GM12872 (cell line): ENCODE measurements at regions not wholly inside any gene's neighbourhood (a gene's known extent, or its start where the extent isn't known, plus 50 kb on each side); places are given as distances from the start of the nearest gene placed in this dataset.

Experiments
- TF ChIP-seq, protein P1 (sequence below): IDR thresholded peaks from 3 replicates; pipeline ENCODE4 v1.5.1; 2011; ENCODE audit warnings: low read depth, mild to moderate bottlenecking, low read length, moderate library complexity; ENCODE audit not compliant: insufficient read depth

GRCh38 chr20:4324611-4325243, 75.6 kb upstream of the ADRA1D start:
- TF ChIP-seq, protein P1, sequence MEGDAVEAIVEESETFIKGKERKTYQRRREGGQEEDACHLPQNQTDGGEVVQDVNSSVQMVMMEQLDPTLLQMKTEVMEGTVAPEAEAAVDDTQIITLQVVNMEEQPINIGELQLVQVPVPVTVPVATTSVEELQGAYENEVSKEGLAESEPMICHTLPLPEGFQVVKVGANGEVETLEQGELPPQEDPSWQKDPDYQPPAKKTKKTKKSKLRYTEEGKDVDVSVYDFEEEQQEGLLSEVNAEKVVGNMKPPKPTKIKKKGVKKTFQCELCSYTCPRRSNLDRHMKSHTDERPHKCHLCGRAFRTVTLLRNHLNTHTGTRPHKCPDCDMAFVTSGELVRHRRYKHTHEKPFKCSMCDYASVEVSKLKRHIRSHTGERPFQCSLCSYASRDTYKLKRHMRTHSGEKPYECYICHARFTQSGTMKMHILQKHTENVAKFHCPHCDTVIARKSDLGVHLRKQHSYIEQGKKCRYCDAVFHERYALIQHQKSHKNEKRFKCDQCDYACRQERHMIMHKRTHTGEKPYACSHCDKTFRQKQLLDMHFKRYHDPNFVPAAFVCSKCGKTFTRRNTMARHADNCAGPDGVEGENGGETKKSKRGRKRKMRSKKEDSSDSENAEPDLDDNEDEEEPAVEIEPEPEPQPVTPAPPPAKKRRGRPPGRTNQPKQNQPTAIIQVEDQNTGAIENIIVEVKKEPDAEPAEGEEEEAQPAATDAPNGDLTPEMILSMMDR: no peak

DNA sequence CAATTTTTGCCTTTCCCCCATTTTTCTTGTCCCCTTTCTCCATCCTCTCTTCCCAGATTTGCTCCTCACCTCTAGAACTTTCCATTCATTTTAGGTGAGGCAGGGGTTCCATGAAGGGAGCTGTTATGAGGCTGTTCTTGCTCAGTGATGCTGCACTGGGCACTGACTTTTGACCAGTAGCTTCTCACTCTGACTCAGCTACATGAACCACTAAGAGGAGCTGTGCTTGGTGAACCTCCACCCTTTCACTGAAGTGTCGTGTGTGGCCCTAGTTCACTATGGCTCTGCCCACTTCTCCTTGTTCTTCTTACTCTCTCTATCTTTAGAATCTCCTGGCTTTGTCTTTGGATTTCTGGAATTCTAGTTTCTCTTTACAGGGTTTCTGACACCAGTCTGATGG, 73.4 kb upstream of the ADRA1D start:
- TF ChIP-seq, protein P1: no peak

DNA sequence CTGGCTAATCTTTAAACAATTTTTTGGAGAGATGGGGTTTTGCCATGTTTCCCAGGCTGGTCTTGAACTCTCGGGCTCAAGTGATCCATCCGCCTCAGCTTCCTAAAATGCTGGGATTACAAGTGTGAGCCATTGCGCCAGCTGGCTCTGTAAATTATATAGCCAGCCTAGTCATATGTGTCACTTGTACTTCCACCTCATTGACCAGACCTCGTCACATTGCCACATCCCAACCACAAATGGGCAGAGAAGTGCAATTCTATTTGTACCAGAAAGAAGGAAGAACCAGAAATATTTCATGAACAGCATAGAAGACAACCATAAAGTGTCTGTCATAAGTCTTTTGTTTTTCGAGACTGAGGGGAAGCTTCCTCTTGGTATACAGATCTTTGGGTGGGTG, 71.2 kb upstream of the ADRA1D start:
- TF ChIP-seq, protein P1: no peak

DNA sequence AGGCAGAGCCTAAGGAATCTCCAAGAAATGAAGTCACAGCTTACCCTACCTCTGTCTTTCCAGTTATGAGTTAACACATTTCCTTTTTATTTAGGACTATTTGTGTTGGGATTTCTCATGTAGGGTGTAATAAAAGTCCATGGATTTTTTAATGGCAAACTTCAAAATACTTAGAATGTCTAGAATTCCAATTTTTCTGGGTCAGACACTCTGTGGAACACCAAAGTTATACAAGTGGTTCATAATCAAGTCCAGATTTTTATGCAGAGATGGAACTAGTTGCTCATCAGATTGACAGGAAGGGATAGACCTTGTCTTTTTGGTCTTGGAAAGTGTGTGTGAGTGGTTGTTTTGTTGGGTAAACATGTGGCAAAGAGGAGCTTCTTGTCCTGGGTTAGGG, 69.8 kb upstream of the ADRA1D start:
- TF ChIP-seq, protein P1: no peak

DNA sequence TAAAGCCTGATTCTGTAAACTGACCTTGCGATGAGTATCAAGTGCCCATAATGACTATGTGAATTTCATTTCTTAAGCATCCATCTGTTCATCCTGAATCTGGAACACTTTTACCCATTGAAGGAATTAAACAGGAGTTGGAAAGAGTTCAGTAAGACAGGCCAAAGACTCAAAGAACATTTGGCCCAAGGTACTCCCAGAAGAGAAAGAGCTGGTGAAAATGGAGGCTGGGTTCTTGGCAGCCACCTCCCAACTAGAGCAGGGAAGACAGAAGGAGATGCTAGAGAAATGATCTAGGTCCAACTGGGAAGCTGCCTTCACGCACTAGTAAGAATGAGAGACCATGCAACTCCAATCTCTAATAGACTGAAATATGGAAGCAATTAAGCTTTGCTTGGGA, 57.1 kb upstream of the ADRA1D start:
- TF ChIP-seq, protein P1: no peak

- TF ChIP-seq, protein P1: no peak
These were observed 56.0 kb upstream of the ADRA1D start for GRCh38 chr20:4305091-4305490.

- TF ChIP-seq, protein P1: no peak
These were observed 55.5 kb upstream of the ADRA1D start for GRCh38 chr20:4304601-4305000.

GRCh38 chr20:4303136-4303535, 54.0 kb upstream of the ADRA1D start:
- TF ChIP-seq, protein P1: no peak
